ENCODE measurements at regions not wholly inside any gene's neighbourhood (a gene's known extent, or its start where the extent isn't known, plus 50 kb on each side); places are given as distances from the start of the nearest gene placed in this dataset.
"Not testable (repeated sequence)": the region's sequence is repeated elsewhere in the genome, so short reads cannot be mapped to it uniquely, and the experiment has no call there.

DNA sequence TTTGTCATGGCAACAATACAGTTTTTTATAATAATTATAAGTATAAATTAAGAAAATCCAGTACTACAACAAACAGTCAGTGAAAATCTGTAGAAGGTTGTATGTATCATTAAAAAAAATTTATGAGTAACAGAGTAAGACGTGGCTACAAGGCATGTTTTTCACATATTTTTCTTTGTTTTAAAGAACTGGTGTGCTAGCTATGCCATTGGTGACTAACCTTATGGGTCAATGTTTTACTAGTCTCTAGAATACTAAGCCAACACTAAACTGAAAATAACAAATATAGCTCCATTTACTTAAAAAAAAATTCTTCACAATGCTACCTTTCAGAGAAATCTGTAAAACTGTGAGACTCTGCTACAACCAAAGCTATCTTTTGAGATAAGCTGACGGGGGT lies 261.5 kb downstream of the ADGRL2 start:
- no peak for TF ChIP-seq CTCF (conservative IDR thresholded peaks at IDR 0.05; ENCODE audit: low read depth)
- no peak for DNase-seq (ENCODE audit: low spot score)
- H3K27ac ChIP-seq: no peak overlapping the region
- POLR2A ChIA-PET (ENCODE audit: low non-redundant PET): no interaction called here
- CTCF ChIA-PET: interaction anchor here (0.6 kb wide), 1 partner anchor 342 kb away, joined by 4 read pairs; no protein-coding TSS in a partner anchor

- POLR2A ChIA-PET (ENCODE audit: low non-redundant PET): no interaction called here
- CTCF ChIA-PET: interaction anchor here (0.7 kb wide), 1 partner anchor 146 kb away, joined by 3 read pairs; no protein-coding TSS in a partner anchor
These were observed 259.2 kb downstream of the ADGRL2 start for GRCh38 chr1:82059959-82060358.

GRCh38 chr1:82057011-82057410 lies 256.3 kb downstream of the ADGRL2 start:
- no peak for TF ChIP-seq CTCF (conservative IDR thresholded peaks at IDR 0.05; ENCODE audit: low read depth)
- CTCF ChIA-PET: no interaction called here
- POLR2A ChIA-PET (ENCODE audit: low non-redundant PET): no interaction called here
- no peak overlapping the region for H3K27ac ChIP-seq
- no peak for DNase-seq (ENCODE audit: low spot score)

More at GRCh38 chr1:82059959-82060358, 259.2 kb downstream of the ADGRL2 start:
- no peak for TF ChIP-seq CTCF (conservative IDR thresholded peaks at IDR 0.05; ENCODE audit: low read depth)
- DNase-seq (ENCODE audit: low spot score): no peak
- H3K27ac ChIP-seq: no peak overlapping the region

DNA sequence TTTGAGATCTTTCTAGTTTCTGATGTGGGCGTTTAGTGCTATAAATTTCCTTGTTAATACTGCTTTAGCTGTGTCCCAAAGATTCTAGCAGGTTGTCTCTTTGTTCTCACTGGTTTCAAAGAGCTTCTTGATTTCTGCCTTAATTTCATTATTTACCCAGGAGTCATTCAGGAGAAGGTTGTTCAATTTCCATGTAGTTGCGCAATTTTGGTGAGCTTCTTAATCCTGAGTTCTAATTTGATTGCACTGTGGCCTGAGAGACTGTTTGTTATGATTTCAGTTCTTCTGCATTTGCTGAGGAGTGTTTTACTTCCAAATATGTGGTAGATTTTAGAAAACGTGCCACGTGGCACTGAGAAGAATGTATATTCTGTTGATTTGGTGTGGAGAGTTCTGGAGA lies 254.6 kb downstream of the ADGRL2 start:
- DNase-seq (ENCODE audit: low spot score); POLR2A ChIA-PET (ENCODE audit: low non-redundant PET): not testable (repeated sequence)
- CTCF ChIA-PET: interaction anchor here (0.6 kb wide), 1 partner anchor 510 kb away, joined by 3 read pairs; no protein-coding TSS in a partner anchor

GRCh38 chr1:82052563-82052962 lies 251.8 kb downstream of the ADGRL2 start:
- TF ChIP-seq CTCF (conservative IDR thresholded peaks at IDR 0.05; ENCODE audit: low read depth): no peak
- no peak for DNase-seq (ENCODE audit: low spot score)
- CTCF ChIA-PET: no interaction called here
- POLR2A ChIA-PET (ENCODE audit: low non-redundant PET): no interaction called here
- no peak overlapping the region for H3K27ac ChIP-seq

More for the DNA sequence above, 254.6 kb downstream of the ADGRL2 start:
- not testable (repeated sequence) for H3K27ac ChIP-seq

- DNase-seq (ENCODE audit: low spot score): no peak
- no peak overlapping the region for H3K27ac ChIP-seq
- CTCF ChIA-PET: no interaction called here
- POLR2A ChIA-PET (ENCODE audit: low non-redundant PET): no interaction called here
- no peak for TF ChIP-seq CTCF (conservative IDR thresholded peaks at IDR 0.05; ENCODE audit: low read depth)
These were observed 247.9 kb downstream of the ADGRL2 start for GRCh38 chr1:82048596-82048995.

- H3K27ac ChIP-seq: no peak overlapping the region
- no peak for DNase-seq (ENCODE audit: low spot score)
- ChIA-PET POLR2A (ENCODE audit: low non-redundant PET) (no interaction called here), CTCF (no interaction called here)
- TF ChIP-seq CTCF (conservative IDR thresholded peaks at IDR 0.05; ENCODE audit: low read depth): no peak
These were observed 244.5 kb downstream of the ADGRL2 start for GRCh38 chr1:82045221-82045620.
